ENCODE measurements at regions not wholly inside any gene's neighbourhood (a gene's known extent, or its start where the extent isn't known, plus 50 kb on each side); places are given as distances from the start of the nearest gene placed in this dataset.

DNA sequence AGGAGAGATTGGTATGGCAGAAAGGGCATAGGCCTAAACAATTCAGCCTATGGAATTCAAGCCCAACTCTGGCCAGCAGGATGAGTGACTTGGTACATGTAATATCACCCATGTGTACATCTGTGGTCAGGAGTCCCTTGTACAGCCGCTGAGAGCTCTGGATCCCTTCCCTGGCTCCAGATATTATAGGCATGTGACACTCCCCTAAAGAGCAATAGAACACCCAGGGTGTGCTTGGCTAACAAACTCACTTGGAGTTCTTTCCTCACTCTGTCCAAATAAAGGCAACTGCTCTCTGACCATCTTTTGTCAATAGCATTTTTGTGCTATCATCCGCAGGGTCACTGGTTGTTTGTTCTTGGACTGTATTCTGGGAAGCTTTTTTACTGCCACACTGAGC lies 197.4 kb upstream of the NCKAP5 start:
- no peak for ATAC-seq
- Histone ChIP-seq H3K4me3 (no peak overlapping the region), H3K4me1 (peaks cover 0 to 26% (median 3%) of the 10 kb centered on the region in 3 donors), H3K27ac (peak overlapping the region in 1 of 4 donors; percentile 23), H3K27me3 (no peaks in the 10 kb centered on the region), H3K36me3 (no peaks in the 10 kb centered on the region), H3K9me3 (no peaks in the 10 kb centered on the region)
- 55 to 67% methylated on average over 1 of the region's 2 CpGs for WGBS, 2 donors (ENCODE audit: low coverage in 1 of 2)
- TF ChIP-seq POLR2AphosphoS5 (IDR thresholded peaks at IDR 0.05), result no peak
- TF ChIP-seq EP300 (IDR thresholded peaks at IDR 0.05), result no peak
- no peak for TF ChIP-seq POLR2A (IDR thresholded peaks at IDR 0.05)
- TF ChIP-seq, protein P1, sequence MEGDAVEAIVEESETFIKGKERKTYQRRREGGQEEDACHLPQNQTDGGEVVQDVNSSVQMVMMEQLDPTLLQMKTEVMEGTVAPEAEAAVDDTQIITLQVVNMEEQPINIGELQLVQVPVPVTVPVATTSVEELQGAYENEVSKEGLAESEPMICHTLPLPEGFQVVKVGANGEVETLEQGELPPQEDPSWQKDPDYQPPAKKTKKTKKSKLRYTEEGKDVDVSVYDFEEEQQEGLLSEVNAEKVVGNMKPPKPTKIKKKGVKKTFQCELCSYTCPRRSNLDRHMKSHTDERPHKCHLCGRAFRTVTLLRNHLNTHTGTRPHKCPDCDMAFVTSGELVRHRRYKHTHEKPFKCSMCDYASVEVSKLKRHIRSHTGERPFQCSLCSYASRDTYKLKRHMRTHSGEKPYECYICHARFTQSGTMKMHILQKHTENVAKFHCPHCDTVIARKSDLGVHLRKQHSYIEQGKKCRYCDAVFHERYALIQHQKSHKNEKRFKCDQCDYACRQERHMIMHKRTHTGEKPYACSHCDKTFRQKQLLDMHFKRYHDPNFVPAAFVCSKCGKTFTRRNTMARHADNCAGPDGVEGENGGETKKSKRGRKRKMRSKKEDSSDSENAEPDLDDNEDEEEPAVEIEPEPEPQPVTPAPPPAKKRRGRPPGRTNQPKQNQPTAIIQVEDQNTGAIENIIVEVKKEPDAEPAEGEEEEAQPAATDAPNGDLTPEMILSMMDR (IDR thresholded peaks at IDR 0.05), result no peak

DNA sequence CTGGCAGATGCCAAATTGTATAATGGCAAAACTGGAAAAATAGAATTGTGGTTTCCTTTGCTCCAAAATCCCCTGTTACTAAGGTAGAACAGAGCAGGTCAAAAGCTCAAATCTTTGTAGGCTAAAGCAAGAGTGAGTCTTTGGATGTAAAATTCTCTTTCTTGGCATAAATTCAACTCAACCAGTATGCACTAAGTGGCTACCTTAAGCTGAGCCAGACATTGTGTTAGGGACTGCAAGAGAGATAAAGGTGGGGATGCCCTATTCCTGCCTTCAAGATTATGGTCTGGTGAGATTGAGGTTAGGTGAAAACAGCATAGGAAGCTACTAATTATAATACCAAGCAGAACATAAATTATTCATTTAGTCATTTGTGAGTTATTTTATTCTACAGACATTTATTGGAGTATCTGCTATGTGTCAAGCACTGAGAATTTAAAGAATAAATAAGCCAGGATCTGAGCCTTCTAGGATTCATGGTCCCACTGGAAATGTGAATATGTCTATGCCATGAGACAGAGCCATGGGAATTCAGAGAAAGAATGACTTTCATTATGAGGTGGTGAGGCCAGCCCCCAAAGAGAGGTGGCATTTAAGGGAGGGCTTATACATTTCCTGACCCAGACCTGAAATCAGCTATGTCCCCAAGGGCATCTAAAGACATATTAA lies 198.0 kb upstream of the NCKAP5 start:
- Histone ChIP-seq H3K9me3 (no peaks in the 10 kb centered on the region), H3K4me1 (peaks cover 0 to 21% (median 3%) of the 10 kb centered on the region in 3 donors), H3K4me3 (no peak overlapping the region), H3K27ac (peak overlapping the region in 1 of 4 donors; percentile 23), H3K36me3 (no peaks in the 10 kb centered on the region), H3K27me3 (no peaks in the 10 kb centered on the region)
- no peak for ATAC-seq
- TF ChIP-seq EP300 (IDR thresholded peaks at IDR 0.05) (no peak), POLR2A (IDR thresholded peaks at IDR 0.05) (no peak), POLR2AphosphoS5 (IDR thresholded peaks at IDR 0.05) (no peak)
- TF ChIP-seq, protein P1 (IDR thresholded peaks at IDR 0.05), result no peak

DNA sequence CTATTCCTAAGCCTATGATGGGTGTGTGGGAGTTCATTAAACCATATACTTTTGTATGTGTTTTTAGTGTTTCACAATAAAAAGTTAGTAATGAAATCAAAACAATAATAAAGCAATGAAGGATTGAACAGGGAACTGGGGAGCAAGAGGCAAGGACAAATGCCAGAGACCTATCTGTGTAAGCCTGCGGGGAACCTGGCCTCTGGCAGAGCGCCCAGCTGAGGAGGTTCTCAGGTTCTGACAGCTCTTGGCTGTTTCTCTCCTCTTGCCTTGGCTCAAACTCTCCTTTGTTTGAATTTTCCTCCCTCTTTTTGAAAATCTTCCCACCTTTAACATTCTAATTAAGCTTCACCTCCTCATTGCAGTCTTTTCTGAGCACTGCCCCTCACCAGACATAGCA lies 200.0 kb upstream of the NCKAP5 start:
- ATAC-seq, result no peak
- no peaks in the 10 kb centered on the region for H3K9me3 ChIP-seq
- 38 to 45% methylated on average over 2 of the region's 2 CpGs for WGBS, 2 donors (ENCODE audit: low coverage in 1 of 2)
- H3K4me3 ChIP-seq, result no peak overlapping the region
- H3K27ac ChIP-seq, result peak overlapping the region in 2 of 4 donors; percentile 16 to 44
- H3K4me1 ChIP-seq, result peaks cover 0 to 23% (median 3%) of the 10 kb centered on the region in 3 donors
- no peaks in the 10 kb centered on the region for H3K36me3 ChIP-seq
- TF ChIP-seq, protein P1 (IDR thresholded peaks at IDR 0.05), result no peak
- TF ChIP-seq EP300 (IDR thresholded peaks at IDR 0.05) (no peak), POLR2AphosphoS5 (IDR thresholded peaks at IDR 0.05) (no peak), POLR2A (IDR thresholded peaks at IDR 0.05) (no peak)
- no peaks in the 10 kb centered on the region for H3K27me3 ChIP-seq

DNA sequence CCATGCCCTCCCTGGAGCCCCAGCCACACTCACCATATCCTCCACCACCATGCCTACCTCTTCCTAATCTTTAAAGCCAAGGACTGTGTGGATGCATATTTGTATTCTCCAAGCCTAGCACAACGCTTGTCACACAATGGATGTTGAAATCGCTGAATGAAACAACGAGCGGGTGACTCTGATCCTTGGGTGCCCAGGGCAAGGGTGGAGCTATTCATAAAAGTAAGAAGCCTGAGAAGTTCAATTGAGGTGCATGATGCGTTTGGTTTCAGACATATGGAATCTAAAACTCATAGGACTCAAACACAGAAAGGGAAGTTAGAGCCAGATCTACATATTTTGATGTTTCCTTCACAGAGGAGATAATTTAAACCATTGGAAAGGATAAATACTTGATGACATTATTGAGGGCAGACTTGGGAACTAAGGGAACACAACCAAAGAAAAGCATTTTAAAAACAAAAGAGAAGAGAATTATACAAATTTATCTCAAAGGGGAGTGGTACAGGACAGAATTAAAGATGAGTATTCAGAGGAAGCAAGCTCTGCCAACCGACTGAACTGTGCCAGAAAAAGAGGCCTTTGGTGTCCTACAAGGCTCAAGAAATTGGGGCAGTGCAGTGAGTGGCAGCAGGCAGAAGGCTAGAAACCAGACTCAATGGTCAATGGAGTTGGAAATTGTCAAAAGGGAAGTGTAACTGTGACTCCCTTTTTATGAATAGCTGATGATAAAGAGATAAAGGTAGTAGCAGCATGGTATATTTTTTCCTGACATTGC lies 200.6 kb upstream of the NCKAP5 start:
- ATAC-seq, result no peak
- Histone ChIP-seq H3K9me3 (no peaks in the 10 kb centered on the region), H3K4me3 (no peak overlapping the region), H3K36me3 (no peaks in the 10 kb centered on the region), H3K27ac (peak overlapping the region in 2 of 4 donors; percentile 16 to 44), H3K4me1 (peaks cover 3 to 29% (median 6%) of the 10 kb centered on the region in 3 donors), H3K27me3 (no peaks in the 10 kb centered on the region)
- 92 to 94% methylated on average over 5 of the region's 6 CpGs for WGBS, 2 donors (ENCODE audit: low coverage in 1 of 2)
- TF ChIP-seq, protein P1 (IDR thresholded peaks at IDR 0.05), result no peak
- TF ChIP-seq EP300 (IDR thresholded peaks at IDR 0.05) (no peak), POLR2A (IDR thresholded peaks at IDR 0.05) (no peak), POLR2AphosphoS5 (IDR thresholded peaks at IDR 0.05) (no peak)

All from gastroesophageal sphincter (tissue), 4 donors.